ENCODE measurements at regions not wholly inside any gene's neighbourhood (a gene's known extent, or its start where the extent isn't known, plus 50 kb on each side); places are given as distances from the start of the nearest gene placed in this dataset.

- in situ Hi-C loops (cut with HindIII; ENCODE audit: low sequenced_read_pairs) = no loop called here
Observed at GRCh38 chr16:35711958-35712357, 2252.5 kb downstream of the TP53TG3F start.

- in situ Hi-C loops (cut with HindIII; ENCODE audit: low sequenced_read_pairs) = no loop called here
Observed at GRCh38 chr16:35713762-35714650, 2254.6 kb downstream of the TP53TG3F start.

GRCh38 chr16:35714665-35715064, 2255.3 kb downstream of the TP53TG3F start:
- in situ Hi-C loops (cut with HindIII; ENCODE audit: low sequenced_read_pairs) = no loop called here

- in situ Hi-C loops (cut with HindIII; ENCODE audit: low sequenced_read_pairs) = no loop called here
Observed at GRCh38 chr16:35724551-35724950, 2265.1 kb downstream of the TP53TG3F start.

GRCh38 chr16:35725949-35726348, 2266.5 kb downstream of the TP53TG3F start:
- in situ Hi-C loops (cut with HindIII; ENCODE audit: low sequenced_read_pairs) = no loop called here

GRCh38 chr16:35730251-35730650, 2270.8 kb downstream of the TP53TG3F start:
- in situ Hi-C loops (cut with HindIII; ENCODE audit: low sequenced_read_pairs) = no loop called here

GRCh38 chr16:35731341-35732040, 2272.1 kb downstream of the TP53TG3F start:
- in situ Hi-C loops (cut with HindIII; ENCODE audit: low sequenced_read_pairs) = no loop called here

- in situ Hi-C loops (cut with HindIII; ENCODE audit: low sequenced_read_pairs) = no loop called here
Observed at GRCh38 chr16:35732046-35732810, 2272.8 kb downstream of the TP53TG3F start.

GRCh38 chr16:35733278-35733965, 2274.0 kb downstream of the TP53TG3F start:
- in situ Hi-C loops (cut with HindIII; ENCODE audit: low sequenced_read_pairs) = no loop called here

- in situ Hi-C loops (cut with HindIII; ENCODE audit: low sequenced_read_pairs) = no loop called here
Observed at GRCh38 chr16:35733971-35734702, 2274.7 kb downstream of the TP53TG3F start.

GRCh38 chr16:35734728-35735402, 2275.5 kb downstream of the TP53TG3F start:
- in situ Hi-C loops (cut with HindIII; ENCODE audit: low sequenced_read_pairs) = no loop called here

- in situ Hi-C loops (cut with HindIII; ENCODE audit: low sequenced_read_pairs) = no loop called here
Observed at GRCh38 chr16:35735403-35736251, 2276.2 kb downstream of the TP53TG3F start.

- in situ Hi-C loops (cut with HindIII; ENCODE audit: low sequenced_read_pairs) = no loop called here
Observed at GRCh38 chr16:35736546-35736945, 2277.1 kb downstream of the TP53TG3F start.

GRCh38 chr16:35737076-35737475, 2277.7 kb downstream of the TP53TG3F start:
- in situ Hi-C loops (cut with HindIII; ENCODE audit: low sequenced_read_pairs) = no loop called here

- in situ Hi-C loops (cut with HindIII; ENCODE audit: low sequenced_read_pairs) = no loop called here
Observed at GRCh38 chr16:35741546-35741945, 2282.1 kb downstream of the TP53TG3F start.

- in situ Hi-C loops (cut with HindIII; ENCODE audit: low sequenced_read_pairs) = no loop called here
Observed at GRCh38 chr16:35743101-35743692, 2283.8 kb downstream of the TP53TG3F start.

GRCh38 chr16:35744084-35744483, 2284.7 kb downstream of the TP53TG3F start:
- in situ Hi-C loops (cut with HindIII; ENCODE audit: low sequenced_read_pairs) = no loop called here

GRCh38 chr16:35744726-35745125, 2285.3 kb downstream of the TP53TG3F start:
- in situ Hi-C loops (cut with HindIII; ENCODE audit: low sequenced_read_pairs) = no loop called here

Data from DLD1 (cell line).